ENCODE measurements at regions not wholly inside any gene's neighbourhood (a gene's known extent, or its start where the extent isn't known, plus 50 kb on each side); places are given as distances from the start of the nearest gene placed in this dataset.

GRCh38 chr1:113340038-113340437 lies 50.3 kb upstream of the MAGI3 start:
- Histone ChIP-seq H3K79me2 (ENCODE audit: low read length) (no peaks in the 10 kb centered on the region), H2AFZ (ENCODE audit: low read length) (no peak overlapping the region), H3K36me3 (ENCODE audit: low read depth, low read length) (no peaks in the 10 kb centered on the region), H3K4me3 (ENCODE audit: low read length) (no peak overlapping the region), H3K9ac (ENCODE audit: low read length) (no peak overlapping the region), H3K27me3 (ENCODE audit: low read length) (no peaks in the 10 kb centered on the region), H3F3A (ENCODE audit: low read length, unreplicated experiment) (no peaks in the 10 kb centered on the region), H3K9me2 (replicated peaks; ENCODE audit: low read length) (no peaks in the 10 kb centered on the region), H4K20me1 (ENCODE audit: low read length) (no peaks in the 10 kb centered on the region), H3K4me1 (ENCODE audit: insufficient read depth, low read length) (no peaks in the 10 kb centered on the region), H3K9me3 (ENCODE audit: low read length) (0 out of 2 replicates have a peak, but pooled peaks cover 6% of the 10 kb centered on the region), H3K27ac (ENCODE audit: low read length) (no peak overlapping the region), H3K4me2 (ENCODE audit: low read length) (no peak overlapping the region)
- TF ChIP-seq CTCF (conservative IDR thresholded peaks at IDR 0.05; ENCODE audit: low read depth, low read length) = no peak
- TF ChIP-seq EZH2phosphoT487 (IDR thresholded peaks at IDR 0.05; ENCODE audit: borderline replicate concordance, low read length) = no peak
- TF ChIP-seq EZH2 (IDR thresholded peaks at IDR 0.05; ENCODE audit: low read length, unreplicated experiment) = no peak
- no peak for ATAC-seq
- intact Hi-C loops (cut with micrococcal nuclease) = no loop called here
- DNase-seq = no peak
- ChIA-PET POLR2A (ENCODE audit: unreplicated experiment) (no interaction called here), CTCF (no interaction called here)
- no TSS peak for BruUV-seq (replicated peaks)

All from PC-3 (cell line).